ENCODE measurements at regions not wholly inside any gene's neighbourhood (a gene's known extent, or its start where the extent isn't known, plus 50 kb on each side); places are given as distances from the start of the nearest gene placed in this dataset.

DNA sequence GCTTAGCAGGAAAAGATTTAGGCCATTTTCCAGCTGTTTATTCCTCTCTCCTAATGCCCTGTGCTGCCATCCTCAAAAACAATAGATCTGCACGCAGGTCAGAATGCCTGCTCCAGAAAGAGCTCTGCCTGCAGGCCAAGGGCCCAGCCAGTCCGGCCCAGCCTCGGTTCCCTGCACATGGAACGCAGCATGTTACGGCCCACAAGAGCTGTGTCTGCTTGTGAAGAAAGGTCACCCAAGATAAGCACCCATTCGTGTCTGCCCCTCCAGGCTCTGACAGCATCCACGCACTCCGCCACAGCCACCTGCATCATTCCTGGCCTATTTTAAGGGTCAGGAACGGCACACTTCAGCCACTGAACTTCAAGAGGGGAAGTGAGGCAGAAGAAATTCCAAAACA is 152.2 kb downstream of the SPATA19 start:
- no peaks in the 10 kb centered on the region for H3K36me3 ChIP-seq
- H3K27ac ChIP-seq = no peak overlapping the region
- H3K9ac ChIP-seq = no peak overlapping the region
- no peaks in the 10 kb centered on the region for H3K9me3 ChIP-seq (replicated peaks in 1 of 11)
- H3K27me3 ChIP-seq = no peaks in the 10 kb centered on the region
- H4K20me1 ChIP-seq = no peaks in the 10 kb centered on the region
- no peak overlapping the region for H3K4me2 ChIP-seq
- TF ChIP-seq Cebpa-rat (IDR thresholded peaks at IDR 0.05) = no peak
- H3K4me1 ChIP-seq = peaks cover 0 to 11% (median 0%) of the 10 kb centered on the region in 10 experiments; a peak in 7 of 20 replicates
- no peak overlapping the region for H3K4me3 ChIP-seq

- no peaks in the 10 kb centered on the region for H3K9me3 ChIP-seq (replicated peaks in 1 of 11)
- no peak overlapping the region for H3K4me2 ChIP-seq
- H3K9ac ChIP-seq = no peak overlapping the region
- no peak for TF ChIP-seq Cebpa-rat (IDR thresholded peaks at IDR 0.05)
- H3K4me3 ChIP-seq = no peak overlapping the region
- H3K4me1 ChIP-seq = peaks cover 0 to 11% (median 0%) of the 10 kb centered on the region in 10 experiments; a peak in 7 of 20 replicates
- no peaks in the 10 kb centered on the region for H3K27me3 ChIP-seq
- no peak overlapping the region for H3K27ac ChIP-seq
- no peaks in the 10 kb centered on the region for H3K36me3 ChIP-seq
- no peaks in the 10 kb centered on the region for H4K20me1 ChIP-seq
These were observed 153.0 kb downstream of the SPATA19 start for GRCh38 chr11:133692126-133692934.

DNA sequence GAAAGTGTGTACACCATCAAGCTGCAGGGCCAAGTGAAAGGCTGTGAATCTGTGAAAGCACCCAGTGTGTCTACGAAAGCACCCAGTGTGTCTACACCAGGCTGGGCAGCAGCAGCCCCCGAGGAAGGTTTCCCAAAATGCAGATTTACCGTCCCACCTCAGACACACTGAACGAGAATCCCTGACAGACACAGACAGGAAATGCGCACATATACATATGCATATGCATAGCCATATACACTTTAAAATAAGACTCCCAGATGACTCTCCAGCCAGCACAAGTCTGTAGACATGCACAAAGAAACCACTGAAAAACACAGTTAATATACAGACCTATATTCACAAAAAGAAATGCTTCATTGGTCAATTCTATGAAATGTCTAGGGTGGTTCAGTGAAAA is 155.5 kb upstream of the OPCML start:
- Histone ChIP-seq H3K9me3 (replicated peaks in 1 of 11) (no peaks in the 10 kb centered on the region), H3K4me3 (no peak overlapping the region), H3K36me3 (no peaks in the 10 kb centered on the region), H4K20me1 (no peaks in the 10 kb centered on the region), H3K4me1 (no peaks in the 10 kb centered on the region), H3K9ac (no peak overlapping the region), H3K27ac (no peak overlapping the region), H3K27me3 (no peaks in the 10 kb centered on the region), H3K4me2 (no peak overlapping the region)
- TF ChIP-seq Cebpa-rat (IDR thresholded peaks at IDR 0.05) = no peak

DNA sequence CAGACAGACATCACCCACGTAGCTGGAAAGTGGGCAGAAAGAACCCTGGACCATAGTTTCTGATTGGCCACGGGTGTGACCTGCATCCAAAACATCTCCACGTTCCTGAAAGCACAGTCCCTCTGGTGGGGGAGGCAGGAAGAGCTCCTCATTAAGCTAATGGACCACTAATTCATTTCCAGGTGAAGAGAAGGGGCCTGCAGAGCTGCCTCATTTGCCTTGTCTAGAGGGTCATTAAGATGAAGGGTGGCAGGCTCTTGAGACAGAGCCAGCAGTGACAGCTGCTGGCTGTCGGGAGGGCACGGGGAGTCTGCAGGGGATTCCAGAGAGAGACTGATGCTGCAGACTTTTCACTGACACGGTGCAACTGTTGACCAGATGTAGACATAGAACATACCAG is 149.6 kb upstream of the OPCML start:
- H3K4me3 ChIP-seq = no peak overlapping the region
- H3K36me3 ChIP-seq = no peaks in the 10 kb centered on the region
- no peak for TF ChIP-seq Cebpa-rat (IDR thresholded peaks at IDR 0.05)
- no peak overlapping the region for H3K9ac ChIP-seq
- H3K27ac ChIP-seq = no peak overlapping the region
- H4K20me1 ChIP-seq = no peaks in the 10 kb centered on the region
- no peaks in the 10 kb centered on the region for H3K27me3 ChIP-seq
- H3K9me3 ChIP-seq (replicated peaks in 1 of 11) = no peaks in the 10 kb centered on the region
- no peaks in the 10 kb centered on the region for H3K4me1 ChIP-seq
- H3K4me2 ChIP-seq = no peak overlapping the region

DNA sequence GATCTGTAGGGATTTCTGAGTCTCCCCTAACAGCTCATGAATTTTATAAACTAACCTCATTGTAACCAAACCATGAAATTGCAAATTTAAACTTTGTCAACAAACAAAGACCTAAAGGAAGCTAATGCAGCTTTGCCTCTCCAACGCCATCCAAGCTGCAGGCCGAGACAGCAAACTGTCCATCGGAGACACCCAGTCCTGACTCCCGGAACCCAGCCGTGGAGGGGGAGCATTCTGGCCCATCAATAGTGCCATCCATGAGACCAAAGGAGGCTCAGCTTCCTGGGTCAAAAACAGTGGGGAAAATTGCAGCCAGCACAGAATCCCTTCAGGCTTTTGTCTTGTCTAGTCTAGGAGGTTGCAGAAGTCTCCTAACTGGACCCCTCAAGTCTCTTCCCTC is 147.6 kb upstream of the OPCML start:
- no peaks in the 10 kb centered on the region for H3K4me1 ChIP-seq
- TF ChIP-seq Cebpa-rat (IDR thresholded peaks at IDR 0.05) = no peak
- H3K4me2 ChIP-seq = no peak overlapping the region
- H3K27ac ChIP-seq = no peak overlapping the region
- no peaks in the 10 kb centered on the region for H4K20me1 ChIP-seq
- no peaks in the 10 kb centered on the region for H3K27me3 ChIP-seq
- H3K9me3 ChIP-seq (replicated peaks in 1 of 11) = no peaks in the 10 kb centered on the region
- H3K9ac ChIP-seq = no peak overlapping the region
- H3K4me3 ChIP-seq = no peak overlapping the region
- no peaks in the 10 kb centered on the region for H3K36me3 ChIP-seq

- Histone ChIP-seq H3K27ac (no peak overlapping the region), H3K4me1 (no peaks in the 10 kb centered on the region), H3K4me2 (no peak overlapping the region), H3K9me3 (replicated peaks in 1 of 11) (no peaks in the 10 kb centered on the region), H3K36me3 (no peaks in the 10 kb centered on the region), H3K9ac (no peak overlapping the region), H3K27me3 (no peaks in the 10 kb centered on the region), H4K20me1 (no peaks in the 10 kb centered on the region), H3K4me3 (no peak overlapping the region)
- no peak for TF ChIP-seq Cebpa-rat (IDR thresholded peaks at IDR 0.05)
These were observed 145.9 kb upstream of the OPCML start for GRCh38 chr11:133678191-133678590.

DNA sequence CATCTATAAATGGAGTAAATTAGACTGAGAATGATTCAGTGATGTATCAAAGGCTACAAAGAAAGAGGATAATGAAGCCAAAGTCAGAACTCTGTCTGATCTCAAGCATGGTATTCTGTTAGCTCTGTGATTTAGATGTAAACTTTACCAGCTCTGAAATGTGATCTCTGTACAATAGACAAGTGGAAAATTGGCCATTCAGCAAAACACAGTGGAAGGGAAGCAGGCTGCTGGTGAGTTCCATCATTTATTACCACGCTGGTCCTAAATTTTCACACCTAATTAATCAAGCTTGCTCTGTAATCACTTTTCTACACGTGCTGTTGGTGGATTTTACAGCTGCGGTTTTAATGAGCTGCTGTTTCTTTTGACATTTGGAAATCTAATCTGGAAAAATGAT is 145.1 kb upstream of the OPCML start:
- no peak overlapping the region for H3K27ac ChIP-seq
- H3K27me3 ChIP-seq = no peaks in the 10 kb centered on the region
- no peaks in the 10 kb centered on the region for H3K9me3 ChIP-seq (replicated peaks in 1 of 11)
- no peaks in the 10 kb centered on the region for H3K4me1 ChIP-seq
- no peak for TF ChIP-seq Cebpa-rat (IDR thresholded peaks at IDR 0.05)
- H3K36me3 ChIP-seq = no peaks in the 10 kb centered on the region
- H3K4me2 ChIP-seq = no peak overlapping the region
- no peak overlapping the region for H3K9ac ChIP-seq
- no peak overlapping the region for H3K4me3 ChIP-seq
- H4K20me1 ChIP-seq = no peaks in the 10 kb centered on the region

- Histone ChIP-seq H3K27ac (no peak overlapping the region), H3K9me3 (replicated peaks in 1 of 11) (no peaks in the 10 kb centered on the region), H3K4me3 (no peak overlapping the region), H3K9ac (no peak overlapping the region), H3K4me1 (no peaks in the 10 kb centered on the region), H3K27me3 (no peaks in the 10 kb centered on the region), H3K4me2 (no peak overlapping the region), H3K36me3 (no peaks in the 10 kb centered on the region), H4K20me1 (no peaks in the 10 kb centered on the region)
- TF ChIP-seq Cebpa-rat (IDR thresholded peaks at IDR 0.05) = no peak
These were observed 144.0 kb upstream of the OPCML start for GRCh38 chr11:133676265-133676664.

- Histone ChIP-seq H3K9me3 (replicated peaks in 1 of 11) (no peaks in the 10 kb centered on the region), H3K36me3 (no peaks in the 10 kb centered on the region), H4K20me1 (no peaks in the 10 kb centered on the region; a peak in 1 of 22 replicates), H3K4me3 (peak overlapping the region in 1 of 10 experiments; percentile 7; a peak in 3 of 20 replicates), H3K9ac (peak overlapping the region in 1 of 11 experiments; percentile 14; a peak in 1 of 22 replicates), H3K4me1 (peaks cover 10 to 16% (median 14%) of the 10 kb centered on the region in 10 experiments), H3K27me3 (no peaks in the 10 kb centered on the region), H3K4me2 (peak overlapping the region; percentile 64 to 87 (median 74)), H3K27ac (no peak overlapping the region)
- no peak for TF ChIP-seq Cebpa-rat (IDR thresholded peaks at IDR 0.05)
These were observed 137.2 kb upstream of the OPCML start for GRCh38 chr11:133669371-133670053.
